ENCODE measurements at regions not wholly inside any gene's neighbourhood (a gene's known extent, or its start where the extent isn't known, plus 50 kb on each side); places are given as distances from the start of the nearest gene placed in this dataset.

- no peak for TF ChIP-seq ZNF276 (CRISPR knock-in tag; IDR thresholded peaks at IDR 0.05; ENCODE audit: low read depth)
- TF ChIP-seq ARNT2 (CRISPR knock-in tag; IDR thresholded peaks at IDR 0.05; ENCODE audit: low read depth) = no peak
- TF ChIP-seq SSRP1 (CRISPR knock-in tag; IDR thresholded peaks at IDR 0.05) = no peak
These were observed 211.1 kb downstream of the SPTSSA start (continued) for GRCh38 chr14:34250959-34251358.

GRCh38 chr14:34247605-34248004, 214.4 kb downstream of the SPTSSA start:
- Histone ChIP-seq H3K36me3 (replicated peaks in 1 of 2; ENCODE audit: control insufficient read depth in 1 of 2, insufficient read depth in 2 of 2, low read length in 2 of 2) (no peaks in the 10 kb centered on the region), H3K79me2 (ENCODE audit: insufficient read depth, low read length) (no peaks in the 10 kb centered on the region), H3K27me3 (ENCODE audit: control insufficient read depth in 1 of 2, insufficient read depth in 2 of 2, low read length in 2 of 2) (no peaks in the 10 kb centered on the region), H3K4me3 (replicated peaks in 1 of 3; ENCODE audit: insufficient read depth in 1 of 3, low read depth in 2 of 3, low read length in 3 of 3) (no peak overlapping the region), H3K27ac (ENCODE audit: extremely low read length, insufficient read depth, low read length) (no peak overlapping the region), H3K4me2 (ENCODE audit: low read depth, low read length) (no peak overlapping the region), H3K9me3 (ENCODE audit: low read length) (no peaks in the 10 kb centered on the region), H3K4me1 (ENCODE audit: insufficient read depth, low read length) (no peaks in the 10 kb centered on the region), H3K9ac (ENCODE audit: insufficient read depth, low read depth, low read length) (no peak overlapping the region), H4K20me1 (ENCODE audit: insufficient read depth, low read length) (no peaks in the 10 kb centered on the region), H2AFZ (ENCODE audit: low read length) (no peak overlapping the region)
- intact Hi-C loops (cut with micrococcal nuclease; ENCODE audit: unreplicated experiment) = no loop called here
- in situ Hi-C loops (cut with HindIII; ENCODE audit: extremely low pct_ligation_motif_present, low pct_unique_long_range_greater_than_20kb) = no loop called here
- CTCF ChIA-PET (ENCODE audit: low intra/inter-chr PET ratio, low total read pairs) = no interaction called here
- POLR2A ChIA-PET = no interaction called here
- DNase-seq (ENCODE audit: low spot score) (no peak), FAIRE-seq (no peak), ATAC-seq (peak; percentile 25; the same call in 1 of the 3 replicates)
- no TSS peak for BruUV-seq (replicated peaks)
- 7% methylated on average over 1 of the region's 1 CpG for WGBS (ENCODE audit: low lambda C conversion rate)
- no peak for TF ChIP-seq ZBTB37 (CRISPR knock-in tag; IDR thresholded peaks at IDR 0.05)
- TF ChIP-seq NFATC3 (CRISPR knock-in tag; IDR thresholded peaks at IDR 0.05) = no peak
- TF ChIP-seq MLXIP (CRISPR knock-in tag; IDR thresholded peaks at IDR 0.05; ENCODE audit: borderline replicate concordance) = no peak
- TF ChIP-seq ZNF496 (CRISPR knock-in tag; IDR thresholded peaks at IDR 0.05; ENCODE audit: insufficient replicate concordance) = no peak
- TF ChIP-seq ZNF383 (CRISPR knock-in tag; IDR thresholded peaks at IDR 0.05; ENCODE audit: borderline replicate concordance) = no peak
- no peak for TF ChIP-seq ZXDC (CRISPR knock-in tag; IDR thresholded peaks at IDR 0.05)
- no peak for TF ChIP-seq CERS6 (CRISPR knock-in tag; IDR thresholded peaks at IDR 0.05)
- TF ChIP-seq CREB3 (CRISPR knock-in tag; IDR thresholded peaks at IDR 0.05) = no peak
- no peak for TF ChIP-seq FOXJ3 (CRISPR knock-in tag; IDR thresholded peaks at IDR 0.05; ENCODE audit: borderline replicate concordance)

Measured in HepG2 (cell line).